H1 (cell line): ENCODE measurements at regions not wholly inside any gene's neighbourhood (a gene's known extent, or its start where the extent isn't known, plus 50 kb on each side); places are given as distances from the start of the nearest gene placed in this dataset.

Experiments
- JUND ChIP-seq: IDR thresholded peaks from 2 replicates; pipeline ENCODE4 v1.6.1; 2011; ENCODE audit warnings: mild to moderate bottlenecking, improper control_type of control experiment, low read length
- NANOG ChIP-seq: IDR thresholded peaks from 2 replicates; pipeline ENCODE4 v1.6.1; 2011; ENCODE audit warnings: low read length, low read depth, mild to moderate bottlenecking, inconsistent platforms; ENCODE audit not compliant: insufficient read depth, poor library complexity, severe bottlenecking
- SP2 ChIP-seq: IDR thresholded peaks from 2 replicates; pipeline ENCODE4 v1.6.1; 2012; ENCODE audit warnings: mild to moderate bottlenecking, low read length, inconsistent platforms
- TF ChIP-seq, protein P1 (sequence below): fragments of 300-600 bp; sonication (generic); IDR thresholded peaks from 2 replicates; pipeline ENCODE4 v1.7.1; 2012; ENCODE audit warnings: low read length, moderate library complexity, mild to moderate bottlenecking, inconsistent platforms; ENCODE audit not compliant: insufficient replicate concordance

- TF ChIP-seq, protein P1, sequence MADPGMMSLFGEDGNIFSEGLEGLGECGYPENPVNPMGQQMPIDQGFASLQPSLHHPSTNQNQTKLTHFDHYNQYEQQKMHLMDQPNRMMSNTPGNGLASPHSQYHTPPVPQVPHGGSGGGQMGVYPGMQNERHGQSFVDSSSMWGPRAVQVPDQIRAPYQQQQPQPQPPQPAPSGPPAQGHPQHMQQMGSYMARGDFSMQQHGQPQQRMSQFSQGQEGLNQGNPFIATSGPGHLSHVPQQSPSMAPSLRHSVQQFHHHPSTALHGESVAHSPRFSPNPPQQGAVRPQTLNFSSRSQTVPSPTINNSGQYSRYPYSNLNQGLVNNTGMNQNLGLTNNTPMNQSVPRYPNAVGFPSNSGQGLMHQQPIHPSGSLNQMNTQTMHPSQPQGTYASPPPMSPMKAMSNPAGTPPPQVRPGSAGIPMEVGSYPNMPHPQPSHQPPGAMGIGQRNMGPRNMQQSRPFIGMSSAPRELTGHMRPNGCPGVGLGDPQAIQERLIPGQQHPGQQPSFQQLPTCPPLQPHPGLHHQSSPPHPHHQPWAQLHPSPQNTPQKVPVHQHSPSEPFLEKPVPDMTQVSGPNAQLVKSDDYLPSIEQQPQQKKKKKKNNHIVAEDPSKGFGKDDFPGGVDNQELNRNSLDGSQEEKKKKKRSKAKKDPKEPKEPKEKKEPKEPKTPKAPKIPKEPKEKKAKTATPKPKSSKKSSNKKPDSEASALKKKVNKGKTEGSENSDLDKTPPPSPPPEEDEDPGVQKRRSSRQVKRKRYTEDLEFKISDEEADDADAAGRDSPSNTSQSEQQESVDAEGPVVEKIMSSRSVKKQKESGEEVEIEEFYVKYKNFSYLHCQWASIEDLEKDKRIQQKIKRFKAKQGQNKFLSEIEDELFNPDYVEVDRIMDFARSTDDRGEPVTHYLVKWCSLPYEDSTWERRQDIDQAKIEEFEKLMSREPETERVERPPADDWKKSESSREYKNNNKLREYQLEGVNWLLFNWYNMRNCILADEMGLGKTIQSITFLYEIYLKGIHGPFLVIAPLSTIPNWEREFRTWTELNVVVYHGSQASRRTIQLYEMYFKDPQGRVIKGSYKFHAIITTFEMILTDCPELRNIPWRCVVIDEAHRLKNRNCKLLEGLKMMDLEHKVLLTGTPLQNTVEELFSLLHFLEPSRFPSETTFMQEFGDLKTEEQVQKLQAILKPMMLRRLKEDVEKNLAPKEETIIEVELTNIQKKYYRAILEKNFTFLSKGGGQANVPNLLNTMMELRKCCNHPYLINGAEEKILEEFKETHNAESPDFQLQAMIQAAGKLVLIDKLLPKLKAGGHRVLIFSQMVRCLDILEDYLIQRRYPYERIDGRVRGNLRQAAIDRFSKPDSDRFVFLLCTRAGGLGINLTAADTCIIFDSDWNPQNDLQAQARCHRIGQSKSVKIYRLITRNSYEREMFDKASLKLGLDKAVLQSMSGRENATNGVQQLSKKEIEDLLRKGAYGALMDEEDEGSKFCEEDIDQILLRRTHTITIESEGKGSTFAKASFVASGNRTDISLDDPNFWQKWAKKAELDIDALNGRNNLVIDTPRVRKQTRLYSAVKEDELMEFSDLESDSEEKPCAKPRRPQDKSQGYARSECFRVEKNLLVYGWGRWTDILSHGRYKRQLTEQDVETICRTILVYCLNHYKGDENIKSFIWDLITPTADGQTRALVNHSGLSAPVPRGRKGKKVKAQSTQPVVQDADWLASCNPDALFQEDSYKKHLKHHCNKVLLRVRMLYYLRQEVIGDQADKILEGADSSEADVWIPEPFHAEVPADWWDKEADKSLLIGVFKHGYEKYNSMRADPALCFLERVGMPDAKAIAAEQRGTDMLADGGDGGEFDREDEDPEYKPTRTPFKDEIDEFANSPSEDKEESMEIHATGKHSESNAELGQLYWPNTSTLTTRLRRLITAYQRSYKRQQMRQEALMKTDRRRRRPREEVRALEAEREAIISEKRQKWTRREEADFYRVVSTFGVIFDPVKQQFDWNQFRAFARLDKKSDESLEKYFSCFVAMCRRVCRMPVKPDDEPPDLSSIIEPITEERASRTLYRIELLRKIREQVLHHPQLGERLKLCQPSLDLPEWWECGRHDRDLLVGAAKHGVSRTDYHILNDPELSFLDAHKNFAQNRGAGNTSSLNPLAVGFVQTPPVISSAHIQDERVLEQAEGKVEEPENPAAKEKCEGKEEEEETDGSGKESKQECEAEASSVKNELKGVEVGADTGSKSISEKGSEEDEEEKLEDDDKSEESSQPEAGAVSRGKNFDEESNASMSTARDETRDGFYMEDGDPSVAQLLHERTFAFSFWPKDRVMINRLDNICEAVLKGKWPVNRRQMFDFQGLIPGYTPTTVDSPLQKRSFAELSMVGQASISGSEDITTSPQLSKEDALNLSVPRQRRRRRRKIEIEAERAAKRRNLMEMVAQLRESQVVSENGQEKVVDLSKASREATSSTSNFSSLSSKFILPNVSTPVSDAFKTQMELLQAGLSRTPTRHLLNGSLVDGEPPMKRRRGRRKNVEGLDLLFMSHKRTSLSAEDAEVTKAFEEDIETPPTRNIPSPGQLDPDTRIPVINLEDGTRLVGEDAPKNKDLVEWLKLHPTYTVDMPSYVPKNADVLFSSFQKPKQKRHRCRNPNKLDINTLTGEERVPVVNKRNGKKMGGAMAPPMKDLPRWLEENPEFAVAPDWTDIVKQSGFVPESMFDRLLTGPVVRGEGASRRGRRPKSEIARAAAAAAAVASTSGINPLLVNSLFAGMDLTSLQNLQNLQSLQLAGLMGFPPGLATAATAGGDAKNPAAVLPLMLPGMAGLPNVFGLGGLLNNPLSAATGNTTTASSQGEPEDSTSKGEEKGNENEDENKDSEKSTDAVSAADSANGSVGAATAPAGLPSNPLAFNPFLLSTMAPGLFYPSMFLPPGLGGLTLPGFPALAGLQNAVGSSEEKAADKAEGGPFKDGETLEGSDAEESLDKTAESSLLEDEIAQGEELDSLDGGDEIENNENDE = no peak
- TF ChIP-seq JUND (no peak), NANOG (no peak), SP2 (no peak)
Measured at GRCh38 chr10:130709415-130709814, 573.2 kb downstream of the GLRX3 start (continued).
